SU-DHL-6 (cell line): ENCODE measurements at regions not wholly inside any gene's neighbourhood (a gene's known extent, or its start where the extent isn't known, plus 50 kb on each side); places are given as distances from the start of the nearest gene placed in this dataset.

Experiments used
- H2AFZ ChIP-seq: fragments of 200-600 bp; sonication (generic); 2 replicates; pipeline ENCODE4 v1.6.1; 2014; ENCODE audit warnings: low read depth, mild to moderate bottlenecking, moderate library complexity, mixed read lengths, antibody characterized with exemption, low read length; ENCODE audit not compliant: severe bottlenecking
- H3F3A ChIP-seq: fragments of 200-600 bp; shearing (Covaris generic); 2 replicates; pipeline ENCODE4 v1.6.0; 2016; ENCODE audit warnings: antibody characterized with exemption, mild to moderate bottlenecking; ENCODE audit not compliant: insufficient read depth
- H3K27ac ChIP-seq: fragments of 200-600 bp; sonication (generic); 2 replicates; pipeline ENCODE4 v1.5.1; 2016; ENCODE audit warnings: low read depth, mild to moderate bottlenecking, low read length, moderate library complexity, mixed read lengths
- H3K27me3 ChIP-seq: fragments of 200-600 bp; sonication (generic), shearing (Covaris generic); 2 replicates; pipeline ENCODE4 v1.6.0; 2014; ENCODE audit warnings: mild to moderate bottlenecking, low read length
- H3K36me3 ChIP-seq: fragments of 200-600 bp; sonication (generic); 2 replicates; pipeline ENCODE4 v1.6.1; 2014; ENCODE audit warnings: mild to moderate bottlenecking, low read length, mixed read lengths
- H3K4me2 ChIP-seq: fragments of 300-600, 200-600 bp; shearing (Covaris generic), sonication (generic); 2 replicates; pipeline ENCODE4 v1.6.0; 2014; ENCODE audit warnings: low read length, low read depth, mild to moderate bottlenecking; ENCODE audit not compliant: poor library complexity, severe bottlenecking
- H3K4me3 ChIP-seq: fragments of 200-600 bp; sonication (generic); 2 replicates; pipeline ENCODE4 v1.5.1; 2014; ENCODE audit warnings: antibody characterized with exemption, low read length, mild to moderate bottlenecking, mixed read lengths; ENCODE audit not compliant: insufficient read depth, poor library complexity, severe bottlenecking
- H3K79me2 ChIP-seq: fragments of 200-600 bp; sonication (generic); 2 replicates; pipeline ENCODE4 v1.6.1; 2014; ENCODE audit warnings: mild to moderate bottlenecking, low read length, moderate library complexity; ENCODE audit not compliant: insufficient read depth
- H3K9ac ChIP-seq: fragments of 200-600 bp; sonication (generic); 2 replicates; pipeline ENCODE4 v1.7.0; 2014; ENCODE audit warnings: mild to moderate bottlenecking, low read length
- H3K9me2 ChIP-seq: fragments of 200-600 bp; sonication (generic); replicated peaks from 2 replicates; pipeline ENCODE4 v1.6.1; 2014; ENCODE audit warnings: low read length; ENCODE audit not compliant: insufficient read depth
- H3K9me3 ChIP-seq: fragments of 200-600 bp; sonication (generic); 2 replicates; pipeline ENCODE4 v1.6.1; 2014; ENCODE audit warnings: low read length, mixed read lengths; ENCODE audit not compliant: insufficient read depth
- H4K20me1 ChIP-seq: fragments of 200-600 bp; sonication (generic); 2 replicates; pipeline ENCODE4 v1.6.1; 2014; ENCODE audit warnings: low read depth, mild to moderate bottlenecking, antibody characterized with exemption, low read length, moderate library complexity, mixed read lengths
- EZH2phosphoT487 ChIP-seq: fragments of 200-600 bp; sonication (generic), shearing (Covaris generic); conservative IDR thresholded peaks from 2 replicates; pipeline ENCODE4 v1.6.1; 2018; ENCODE audit warnings: mild to moderate bottlenecking, antibody characterized with exemption, low read length, moderate library complexity, mixed read lengths
- TF ChIP-seq, protein P1 (sequence below): fragments of 200-600 bp; sonication (generic); IDR thresholded peaks from one replicate; pipeline ENCODE4 v1.5.1; 2017; ENCODE audit warnings: antibody characterized with exemption, mild to moderate bottlenecking, low read length, moderate library complexity; ENCODE audit not compliant: insufficient read depth, poor library complexity, severe bottlenecking

DNA sequence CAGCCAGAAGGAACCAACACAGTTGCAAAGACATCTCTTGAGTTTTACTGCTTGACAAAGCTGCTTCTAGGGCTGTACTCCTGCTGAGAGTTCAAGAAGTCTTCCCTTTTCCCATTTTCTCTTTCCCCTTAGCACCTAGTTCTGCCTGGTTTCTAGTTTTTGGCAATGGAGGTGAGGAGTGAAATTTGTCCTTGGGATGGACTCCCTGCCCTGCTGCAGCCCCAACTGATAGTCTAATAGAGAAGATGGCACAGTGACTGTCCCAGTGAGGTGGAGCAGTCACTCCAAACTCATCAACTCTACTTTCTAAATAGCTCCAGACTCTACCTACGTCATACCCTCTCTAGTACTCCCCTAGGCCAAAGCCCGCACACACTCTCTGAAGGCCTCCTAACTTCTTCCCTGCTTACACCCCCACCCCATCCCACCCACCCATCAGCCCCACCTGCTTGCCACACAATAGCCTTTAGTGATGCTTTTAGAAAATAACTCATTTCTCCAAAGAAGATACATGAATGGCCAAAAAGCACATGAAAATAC lies 164.4 kb downstream of the DDX1 start:
- no peak overlapping the region for H2AFZ ChIP-seq
- TF ChIP-seq, protein P1, sequence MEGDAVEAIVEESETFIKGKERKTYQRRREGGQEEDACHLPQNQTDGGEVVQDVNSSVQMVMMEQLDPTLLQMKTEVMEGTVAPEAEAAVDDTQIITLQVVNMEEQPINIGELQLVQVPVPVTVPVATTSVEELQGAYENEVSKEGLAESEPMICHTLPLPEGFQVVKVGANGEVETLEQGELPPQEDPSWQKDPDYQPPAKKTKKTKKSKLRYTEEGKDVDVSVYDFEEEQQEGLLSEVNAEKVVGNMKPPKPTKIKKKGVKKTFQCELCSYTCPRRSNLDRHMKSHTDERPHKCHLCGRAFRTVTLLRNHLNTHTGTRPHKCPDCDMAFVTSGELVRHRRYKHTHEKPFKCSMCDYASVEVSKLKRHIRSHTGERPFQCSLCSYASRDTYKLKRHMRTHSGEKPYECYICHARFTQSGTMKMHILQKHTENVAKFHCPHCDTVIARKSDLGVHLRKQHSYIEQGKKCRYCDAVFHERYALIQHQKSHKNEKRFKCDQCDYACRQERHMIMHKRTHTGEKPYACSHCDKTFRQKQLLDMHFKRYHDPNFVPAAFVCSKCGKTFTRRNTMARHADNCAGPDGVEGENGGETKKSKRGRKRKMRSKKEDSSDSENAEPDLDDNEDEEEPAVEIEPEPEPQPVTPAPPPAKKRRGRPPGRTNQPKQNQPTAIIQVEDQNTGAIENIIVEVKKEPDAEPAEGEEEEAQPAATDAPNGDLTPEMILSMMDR, result no peak
- TF ChIP-seq EZH2phosphoT487, result no peak
- H3K4me3 ChIP-seq, result no peak overlapping the region
- H3K4me2 ChIP-seq, result no peak overlapping the region
- no peaks in the 10 kb centered on the region for H4K20me1 ChIP-seq
- H3K9me3 ChIP-seq, result no peaks in the 10 kb centered on the region
- no peaks in the 10 kb centered on the region for H3F3A ChIP-seq
- no peak overlapping the region for H3K27ac ChIP-seq
- no peaks in the 10 kb centered on the region for H3K27me3 ChIP-seq
- no peaks in the 10 kb centered on the region for H3K36me3 ChIP-seq
- H3K79me2 ChIP-seq, result no peaks in the 10 kb centered on the region
- H3K9ac ChIP-seq, result no peak overlapping the region
- no peaks in the 10 kb centered on the region for H3K9me2 ChIP-seq

DNA sequence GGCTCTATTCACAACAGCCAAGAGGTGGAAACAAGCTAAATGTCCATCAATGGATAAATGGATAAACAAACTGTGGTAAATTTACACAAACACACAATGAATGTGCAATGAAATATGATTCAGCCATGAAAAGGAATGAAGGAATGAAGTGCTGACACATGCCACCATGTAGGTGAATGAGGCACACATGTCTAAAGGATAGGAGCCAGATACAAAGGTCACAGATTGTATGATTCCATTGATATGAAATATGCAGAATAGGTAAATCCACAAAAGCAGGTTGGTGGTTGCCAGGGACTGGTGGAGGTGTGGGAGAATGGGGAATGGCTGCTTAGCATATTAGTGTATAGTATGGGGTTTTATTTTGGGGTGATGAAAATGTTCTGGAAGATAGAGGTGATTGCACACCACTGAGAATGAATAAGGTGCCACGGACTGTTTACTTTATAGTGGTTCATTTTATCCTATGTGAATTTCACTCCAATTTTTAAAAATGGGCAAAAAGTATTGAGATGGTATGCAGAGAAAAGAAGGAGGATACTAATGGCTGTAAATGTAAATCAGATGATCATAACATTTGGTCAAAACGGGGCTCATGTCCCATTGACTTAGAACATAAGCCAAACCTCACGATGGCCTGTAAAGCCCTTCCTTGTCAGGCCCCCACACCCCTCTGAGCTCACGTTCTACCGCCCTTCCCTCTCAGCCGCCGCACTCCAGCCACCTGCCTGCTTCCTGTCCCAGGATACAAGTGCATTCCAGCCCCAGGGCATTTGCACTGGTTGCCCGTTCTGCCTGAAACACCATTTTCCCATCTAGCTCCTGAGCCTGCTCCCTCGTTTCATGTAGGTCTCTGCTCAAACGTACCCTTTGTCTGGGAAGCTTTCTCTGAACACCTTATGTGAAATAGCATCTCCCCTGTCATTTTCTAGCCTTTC lies 165.5 kb downstream of the DDX1 start:
- no peaks in the 10 kb centered on the region for H3K9me2 ChIP-seq
- no peaks in the 10 kb centered on the region for H3K9me3 ChIP-seq
- H3K9ac ChIP-seq, result no peak overlapping the region
- no peak overlapping the region for H2AFZ ChIP-seq
- TF ChIP-seq, protein P1, result no peak
- no peak for TF ChIP-seq EZH2phosphoT487
- no peaks in the 10 kb centered on the region for H3K79me2 ChIP-seq
- H3K4me3 ChIP-seq, result no peak overlapping the region
- H3K4me2 ChIP-seq, result no peak overlapping the region
- no peaks in the 10 kb centered on the region for H3K27me3 ChIP-seq
- no peak overlapping the region for H3K27ac ChIP-seq
- H3K36me3 ChIP-seq, result no peaks in the 10 kb centered on the region
- no peaks in the 10 kb centered on the region for H4K20me1 ChIP-seq
- H3F3A ChIP-seq, result no peaks in the 10 kb centered on the region

DNA sequence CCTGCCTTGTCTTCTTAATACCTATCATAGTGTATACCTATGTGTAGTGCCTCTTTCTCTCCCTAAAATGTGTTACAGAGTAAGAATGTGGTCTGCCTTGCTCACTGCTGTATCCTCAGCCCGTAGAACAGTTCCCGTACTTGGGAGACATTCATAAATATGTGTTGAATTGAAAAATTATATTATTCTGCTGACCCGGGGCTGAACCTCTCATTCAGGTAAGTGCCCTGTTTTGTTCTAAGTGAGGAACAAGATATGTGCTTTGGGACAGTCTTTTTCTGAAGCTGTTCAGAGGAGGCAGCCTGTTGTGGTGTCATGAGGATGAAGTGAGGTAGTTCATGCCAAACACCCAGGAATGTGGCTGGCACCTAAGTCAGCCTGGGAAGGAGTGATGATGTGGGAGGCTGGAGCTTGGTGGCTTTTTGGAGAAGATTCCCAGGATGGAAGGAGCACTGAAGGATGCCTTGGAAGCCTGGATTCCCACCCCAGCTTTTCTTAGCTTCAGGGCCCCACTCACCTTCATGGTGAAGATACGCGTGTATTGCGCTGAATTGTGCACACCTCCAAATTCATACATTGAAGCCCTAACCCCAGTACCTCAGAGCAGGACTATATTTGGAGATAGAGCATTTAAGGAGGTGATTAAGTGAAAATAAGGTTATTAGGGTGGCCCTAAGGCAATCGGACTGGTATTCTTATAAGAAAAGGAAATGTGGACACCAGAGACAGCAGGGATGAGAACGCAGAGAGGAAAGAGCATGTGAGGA lies 166.3 kb downstream of the DDX1 start:
- no peak overlapping the region for H3K9ac ChIP-seq
- no peaks in the 10 kb centered on the region for H3F3A ChIP-seq
- no peak overlapping the region for H3K4me2 ChIP-seq
- TF ChIP-seq EZH2phosphoT487, result no peak
- TF ChIP-seq, protein P1, result no peak
- no peak overlapping the region for H3K4me3 ChIP-seq
- H3K9me2 ChIP-seq, result no peaks in the 10 kb centered on the region
- H3K9me3 ChIP-seq, result no peaks in the 10 kb centered on the region
- H4K20me1 ChIP-seq, result no peaks in the 10 kb centered on the region
- no peaks in the 10 kb centered on the region for H3K27me3 ChIP-seq
- no peaks in the 10 kb centered on the region for H3K36me3 ChIP-seq
- H3K27ac ChIP-seq, result no peak overlapping the region
- no peaks in the 10 kb centered on the region for H3K79me2 ChIP-seq
- no peak overlapping the region for H2AFZ ChIP-seq
